AG04449 (cell line): ENCODE measurements at regions not wholly inside any gene's neighbourhood (a gene's known extent, or its start where the extent isn't known, plus 50 kb on each side); places are given as distances from the start of the nearest gene placed in this dataset.

ENCODE experiments used
- CTCF ChIA-PET: fragments of 350-600 bp; formaldehyde crosslinking; extraction: SDS; loops from one replicate; lab custom pipeline; 2021; ENCODE audit warnings: antibody characterized with exemption; lab: Yijun Ruan, JAX
- POLR2A ChIA-PET: fragments of 400-600, 350-600 bp; formaldehyde crosslinking; extraction: SDS; loops from one replicate; lab custom pipeline; 2020; ENCODE audit warnings: antibody characterized with exemption, inconsistent platforms; lab: Yijun Ruan, JAX
- DNase-seq: peaks from one replicate; pipeline ENCODE4 v3.0.0-alpha.2; 2010; ENCODE audit warnings: low read depth, low spot score
- H3K4me3 ChIP-seq: 2 replicates; pipeline ENCODE4 v1.5.1; 2011; ENCODE audit warnings: low read depth, mild to moderate bottlenecking, control low read depth, low read length
- CTCF ChIP-seq: IDR thresholded peaks from one replicate; pipeline ENCODE4 v1.5.1; 2011; ENCODE audit warnings: mild to moderate bottlenecking, moderate library complexity, low read length, control low read depth, inconsistent platforms; ENCODE audit not compliant: insufficient read depth; ENCODE audit errors: missing control alignments

- ChIA-PET CTCF (no interaction called here), POLR2A (no interaction called here)
- H3K4me3 ChIP-seq, result no peak overlapping the region
- no peak for TF ChIP-seq CTCF
- DNase-seq, result no peak
Measured at GRCh38 chr2:14884651-14885050, 252.1 kb downstream of the LRATD1 start.

GRCh38 chr2:14891546-14891945 lies 259.0 kb downstream of the LRATD1 start:
- no peak overlapping the region for H3K4me3 ChIP-seq
- ChIA-PET CTCF (no interaction called here), POLR2A (no interaction called here)
- DNase-seq, result no peak
- no peak for TF ChIP-seq CTCF

GRCh38 chr2:14896330-14897030 lies 264.0 kb downstream of the LRATD1 start:
- POLR2A ChIA-PET, result no interaction called here
- no peak for DNase-seq
- CTCF ChIA-PET, result no interaction called here
- H3K4me3 ChIP-seq, result no peak overlapping the region
- TF ChIP-seq CTCF, result no peak

GRCh38 chr2:14899621-14900414 lies 267.3 kb downstream of the LRATD1 start:
- H3K4me3 ChIP-seq, result no peak overlapping the region
- no peak for DNase-seq
- ChIA-PET CTCF (interaction anchor here (0.7 kb wide), 1 partner anchor 733 kb away, joined by 3 read pairs; no protein-coding TSS in a partner anchor), POLR2A (no interaction called here)
- TF ChIP-seq CTCF, result no peak

- no peak overlapping the region for H3K4me3 ChIP-seq
- TF ChIP-seq CTCF, result no peak
- POLR2A ChIA-PET, result no interaction called here
- no peak for DNase-seq
- CTCF ChIA-PET, result no interaction called here
Measured at GRCh38 chr2:14901737-14902136, 269.2 kb downstream of the LRATD1 start.

- CTCF ChIA-PET, result no interaction called here
- POLR2A ChIA-PET, result no interaction called here
- no peak overlapping the region for H3K4me3 ChIP-seq
- TF ChIP-seq CTCF, result no peak
- DNase-seq, result no peak
Measured at GRCh38 chr2:14902953-14903352, 270.4 kb downstream of the LRATD1 start.
